Fibroblast of lung (primary cell): ENCODE measurements at regions not wholly inside any gene's neighbourhood (a gene's known extent, or its start where the extent isn't known, plus 50 kb on each side); places are given as distances from the start of the nearest gene placed in this dataset.

Experiments used
- DNase-seq, 2 donors: peaks; one replicate each; pipeline versions ENCODE4 v3.0.0 to v3.0.0-alpha.2; 2010; ENCODE audit warnings: low read depth in 2 of 2
- H2AFZ ChIP-seq: 2 replicates; pipeline ENCODE4 v1.5.1; 2012; ENCODE audit warnings: low read length, control low read depth, inconsistent platforms
- H3K27ac ChIP-seq: 2 replicates; pipeline ENCODE4 v1.5.1; 2011; ENCODE audit warnings: low read length, control low read depth; ENCODE audit not compliant: insufficient read depth
- H3K27me3 ChIP-seq: 2 replicates; pipeline ENCODE4 v1.5.1; 2011; ENCODE audit warnings: mild to moderate bottlenecking, low read length; ENCODE audit not compliant: control insufficient read depth, insufficient read depth
- H3K36me3 ChIP-seq: 2 replicates; pipeline ENCODE4 v1.5.1; 2011; ENCODE audit warnings: low read length; ENCODE audit not compliant: control insufficient read depth, insufficient read depth
- H3K4me1 ChIP-seq: 2 replicates; pipeline ENCODE4 v1.5.1; 2011; ENCODE audit warnings: low read length; ENCODE audit not compliant: control insufficient read depth, insufficient read depth; ENCODE audit errors: extremely low read depth
- H3K4me2 ChIP-seq: 2 replicates; pipeline ENCODE4 v1.5.1; 2011; ENCODE audit warnings: low read length, control low read depth; ENCODE audit not compliant: insufficient read depth; ENCODE audit errors: extremely low read depth
- H3K4me3 ChIP-seq, 4 experiments: fragments of 200-600 bp in 1 of 4; sonication (generic) in 1 of 4; replicated peaks in 1 of 4; 2 replicates each; pipeline ENCODE4 v1.5.1; 2011 to 2016; ENCODE audit warnings: low read length in 4 of 4, low read depth in 3 of 4, mild to moderate bottlenecking in 3 of 4, control low read depth in 2 of 4, inconsistent platforms in 1 of 4, mixed read lengths in 1 of 4; ENCODE audit not compliant: insufficient read depth in 1 of 4; ENCODE audit errors: control extremely low read depth in 1 of 4
- H3K79me2 ChIP-seq: 2 replicates; pipeline ENCODE4 v1.5.1; 2012; ENCODE audit warnings: mild to moderate bottlenecking, low read length, inconsistent platforms; ENCODE audit not compliant: control insufficient read depth, insufficient read depth
- H3K9ac ChIP-seq: 2 replicates; pipeline ENCODE4 v1.5.1; 2011; ENCODE audit warnings: mild to moderate bottlenecking, low read length, control low read depth; ENCODE audit not compliant: insufficient read depth
- H3K9me3 ChIP-seq: 2 replicates; pipeline ENCODE4 v1.5.1; 2012; ENCODE audit warnings: low read depth, low read length; ENCODE audit not compliant: control insufficient read depth, insufficient read depth
- H4K20me1 ChIP-seq: 2 replicates; pipeline ENCODE4 v1.5.1; 2011; ENCODE audit warnings: low read length; ENCODE audit not compliant: control insufficient read depth, insufficient read depth; ENCODE audit errors: extremely low read depth
- CTCF ChIP-seq, 2 donors: IDR thresholded peaks in 1 of 2; conservative IDR thresholded peaks in 1 of 2; 1 replicate in 1 of 2; 2 replicates in 1 of 2; pipeline ENCODE4 v1.5.1; 2011 to 2012; ENCODE audit warnings: low read length in 2 of 2, control low read depth in 1 of 2, inconsistent platforms in 1 of 2, low read depth in 1 of 2, mild to moderate bottlenecking in 1 of 2
- EZH2 ChIP-seq: IDR thresholded peaks from 2 replicates; pipeline ENCODE4 v1.5.1; 2012; ENCODE audit warnings: low read length, control low read depth, mild to moderate bottlenecking; ENCODE audit errors: missing control alignments

GRCh38 chr7:46751471-46751870 is 830.4 kb upstream of the IGFBP3 start:
- no peak for DNase-seq
- Histone ChIP-seq H3K4me3 (no peak overlapping the region), H3K9ac (no peak overlapping the region), H3K27ac (no peak overlapping the region), H4K20me1 (no peaks in the 10 kb centered on the region), H3K36me3 (no peaks in the 10 kb centered on the region), H3K9me3 (no peaks in the 10 kb centered on the region), H3K4me2 (no peak overlapping the region), H3K79me2 (no peaks in the 10 kb centered on the region), H3K27me3 (no peaks in the 10 kb centered on the region), H3K4me1 (peaks cover 7% of the 10 kb centered on the region), H2AFZ (no peak overlapping the region)
- TF ChIP-seq EZH2: no peak

- DNase-seq: no peak
- H3K4me3 ChIP-seq: no peak overlapping the region
- no peak overlapping the region for H2AFZ ChIP-seq
- H3K27ac ChIP-seq: no peak overlapping the region
- H4K20me1 ChIP-seq: no peaks in the 10 kb centered on the region
- no peaks in the 10 kb centered on the region for H3K79me2 ChIP-seq
- no peaks in the 10 kb centered on the region for H3K27me3 ChIP-seq
- no peaks in the 10 kb centered on the region for H3K9me3 ChIP-seq
- no peaks in the 10 kb centered on the region for H3K36me3 ChIP-seq
- peaks cover 7% of the 10 kb centered on the region for H3K4me1 ChIP-seq
- no peak overlapping the region for H3K4me2 ChIP-seq
- no peak overlapping the region for H3K9ac ChIP-seq
- TF ChIP-seq CTCF (conservative IDR thresholded peaks at IDR 0.05 in 1 of 2, IDR thresholded peaks at IDR 0.05 in 1 of 2; ENCODE audit: low read depth in 1 of 2, low read length in 2 of 2) (no peak), EZH2 (no peak)
Observed at GRCh38 chr7:46750321-46750865, 829.3 kb upstream of the IGFBP3 start.

GRCh38 chr7:46747869-46748576 is 827.0 kb upstream of the IGFBP3 start:
- no peaks in the 10 kb centered on the region for H3K27me3 ChIP-seq
- H3K4me3 ChIP-seq: no peak overlapping the region
- no peaks in the 10 kb centered on the region for H4K20me1 ChIP-seq
- H3K4me1 ChIP-seq: peaks cover 5% of the 10 kb centered on the region
- no peaks in the 10 kb centered on the region for H3K36me3 ChIP-seq
- DNase-seq: peak in 1 of 2 donors; percentile 65
- no peaks in the 10 kb centered on the region for H3K9me3 ChIP-seq
- H3K9ac ChIP-seq: no peak overlapping the region
- no peaks in the 10 kb centered on the region for H3K79me2 ChIP-seq
- H3K27ac ChIP-seq: no peak overlapping the region
- no peak for TF ChIP-seq CTCF (conservative IDR thresholded peaks at IDR 0.05 in 1 of 2, IDR thresholded peaks at IDR 0.05 in 1 of 2; ENCODE audit: low read depth in 1 of 2, low read length in 2 of 2)
- no peak for TF ChIP-seq EZH2
- no peak overlapping the region for H3K4me2 ChIP-seq
- no peak overlapping the region for H2AFZ ChIP-seq
